ENCODE measurements at regions not wholly inside any gene's neighbourhood (a gene's known extent, or its start where the extent isn't known, plus 50 kb on each side); places are given as distances from the start of the nearest gene placed in this dataset.
"Not testable (repeated sequence)": the region's sequence is repeated elsewhere in the genome, so short reads cannot be mapped to it uniquely, and the experiment has no call there.

DNA sequence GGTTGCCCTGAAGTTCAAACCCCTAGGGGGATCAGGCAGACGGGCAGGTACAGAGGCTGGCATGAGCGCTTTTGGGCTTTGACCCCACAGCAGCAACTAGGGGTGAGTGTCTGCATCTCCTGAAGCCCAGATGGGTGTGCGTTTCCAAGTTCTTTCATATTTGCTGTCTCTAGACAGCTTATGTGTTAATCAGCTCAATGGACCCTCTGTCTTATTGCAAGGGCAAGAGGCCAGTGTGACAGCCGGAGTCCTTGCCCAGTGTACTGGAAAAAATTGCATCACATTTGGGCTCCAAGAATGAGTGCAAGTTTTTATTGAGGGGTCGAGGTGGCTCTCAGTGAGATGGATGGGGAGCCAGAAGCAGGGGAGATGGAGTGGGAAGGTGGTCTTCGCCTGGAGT, 1863.7 kb upstream of the RAG2 start:
- DNase-seq (ENCODE audit: low read depth in 2 of 3, low spot score in 2 of 3): no peak

DNA sequence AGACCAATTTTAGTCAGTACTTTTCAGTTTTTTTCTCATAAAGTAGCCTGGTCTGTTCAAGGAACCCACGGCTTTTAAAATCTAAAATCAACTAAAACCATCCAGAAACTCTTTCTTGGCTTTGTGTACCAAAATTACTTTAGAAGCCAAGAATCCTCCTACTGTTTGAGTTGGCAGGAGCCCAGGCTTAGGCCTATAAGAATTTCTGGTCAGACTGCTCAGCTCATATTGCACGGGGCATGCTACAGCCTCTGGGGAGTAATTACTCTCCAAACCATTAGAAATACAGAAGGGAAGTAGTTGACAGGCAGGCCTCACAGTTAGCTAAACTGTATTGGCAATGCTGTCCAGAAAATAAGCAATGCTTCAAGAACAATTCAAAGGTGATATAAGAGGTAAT, 1862.9 kb upstream of the RAG2 start:
- no peak for DNase-seq (ENCODE audit: low read depth in 2 of 3, low spot score in 2 of 3)

DNA sequence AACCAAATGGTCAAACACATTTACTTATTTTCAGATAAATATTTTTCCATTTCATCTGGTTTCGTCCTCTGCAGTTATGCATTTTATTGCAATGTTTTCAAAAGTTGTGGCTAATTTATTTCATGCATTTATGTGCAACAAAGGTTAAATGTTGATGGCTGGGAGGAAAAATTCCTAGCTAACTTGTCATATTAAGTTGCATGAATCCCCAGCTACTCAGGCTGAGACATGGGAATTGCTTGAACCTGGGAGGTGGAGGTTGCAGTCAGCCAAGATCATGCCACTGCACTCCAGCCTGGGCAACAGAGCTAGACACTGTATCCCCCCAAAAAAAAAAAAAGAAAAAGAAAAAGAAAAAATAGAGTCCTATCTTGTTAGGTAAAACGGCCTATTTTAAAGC, 1862.4 kb upstream of the RAG2 start:
- DNase-seq (ENCODE audit: low read depth in 2 of 3, low spot score in 2 of 3): no peak

DNA sequence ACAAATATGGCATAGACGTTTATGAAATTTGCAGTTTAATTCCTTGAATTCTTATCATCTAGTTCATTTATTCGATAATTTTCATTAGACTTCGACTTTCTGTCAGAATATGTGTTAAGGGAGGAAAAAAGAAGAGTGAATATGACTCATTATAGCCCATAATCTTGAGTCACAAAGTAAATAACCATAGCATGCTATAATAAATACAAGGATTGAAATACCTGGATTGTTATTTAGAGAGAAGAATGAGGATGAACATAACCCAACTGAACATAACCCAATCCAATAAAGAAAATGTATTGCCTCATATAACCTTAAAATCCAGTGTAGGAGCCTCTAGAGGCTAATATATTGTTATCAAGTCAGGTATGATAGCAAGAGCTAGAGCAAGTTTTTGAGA, 1858.3 kb upstream of the RAG2 start:
- no peak for DNase-seq (ENCODE audit: low read depth in 2 of 3, low spot score in 2 of 3)

DNA sequence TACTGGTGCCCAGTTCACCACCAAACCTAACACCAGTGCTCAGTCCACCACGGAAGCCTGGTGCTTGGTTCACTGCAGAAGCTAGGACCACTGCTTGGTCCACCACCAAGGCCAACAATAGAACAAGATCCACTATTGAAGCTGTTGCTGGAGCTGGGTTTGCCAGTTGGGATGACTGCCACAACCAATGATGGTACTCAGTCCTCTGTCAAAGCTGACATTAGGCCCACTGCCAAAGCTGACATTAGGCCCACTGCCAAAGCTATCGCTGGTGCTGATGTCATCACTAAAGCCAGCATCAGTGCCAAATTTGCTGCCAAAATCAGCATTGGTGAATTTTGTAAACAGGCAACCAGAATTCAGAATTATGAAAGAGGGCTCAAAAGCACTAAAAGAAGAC, 1850.2 kb upstream of the RAG2 start:
- DNase-seq (ENCODE audit: low read depth in 2 of 3, low spot score in 2 of 3): no peak

DNA sequence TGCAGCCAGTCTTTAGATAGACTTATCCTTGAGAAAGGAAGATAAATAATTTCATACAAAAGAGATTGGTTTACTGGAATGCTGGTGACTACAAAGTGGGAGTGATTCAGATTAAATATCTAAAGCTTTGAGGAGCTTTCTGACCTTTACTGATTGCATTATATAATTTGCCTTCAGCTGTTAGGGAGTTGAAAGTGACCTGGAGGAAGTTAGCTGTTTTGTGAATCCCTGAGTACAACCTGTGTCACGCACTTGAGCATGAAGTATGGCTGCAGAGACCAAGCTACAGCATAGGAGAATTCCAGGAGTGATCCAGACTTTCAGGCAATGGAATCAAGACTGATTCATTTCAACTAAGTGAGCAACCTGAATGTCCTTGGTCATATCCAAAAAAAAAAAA, 1848.3 kb upstream of the RAG2 start:
- no peak for DNase-seq (ENCODE audit: low read depth in 2 of 3, low spot score in 2 of 3)

DNA sequence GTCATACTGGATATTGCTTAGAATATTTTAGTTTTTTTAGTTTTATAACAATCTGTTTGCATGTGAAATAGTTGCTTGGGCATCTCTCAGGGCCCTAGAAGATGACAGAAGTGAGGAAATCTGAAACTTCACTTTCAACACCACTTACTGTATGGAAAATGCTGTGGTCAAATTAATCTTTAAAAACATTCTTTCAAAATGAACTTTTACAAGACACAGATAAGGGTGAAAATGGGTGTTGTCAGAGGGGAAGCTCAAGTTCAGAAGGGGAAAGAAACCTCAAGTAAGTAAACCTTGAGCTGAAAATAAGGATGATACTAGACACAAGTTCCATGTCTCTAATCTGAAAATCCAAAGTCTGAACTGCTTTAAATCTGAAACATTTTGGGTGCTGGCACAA, 1840.1 kb upstream of the RAG2 start:
- DNase-seq (ENCODE audit: low read depth in 2 of 3, low spot score in 2 of 3): no peak

DNA sequence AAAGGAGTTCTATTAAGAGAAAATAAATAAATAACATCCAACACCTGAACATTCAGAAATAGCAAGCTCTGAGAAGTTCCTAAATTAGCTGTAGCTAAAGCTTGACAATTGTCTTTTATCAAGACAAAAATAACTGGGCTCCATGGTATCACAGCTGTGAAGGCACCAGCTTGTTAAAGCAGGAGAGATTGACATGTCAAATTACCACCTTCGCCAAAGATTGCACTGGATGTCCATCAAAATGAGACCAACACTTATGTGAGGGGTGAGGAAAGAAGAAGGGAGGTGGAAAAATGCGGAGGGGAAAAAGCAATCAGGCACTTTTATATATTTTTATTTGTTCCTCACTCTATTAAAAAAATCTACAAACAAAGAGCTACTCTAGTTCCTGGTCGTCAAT, 1827.5 kb upstream of the RAG2 start:
- no peak for DNase-seq (ENCODE audit: low read depth in 2 of 3, low spot score in 2 of 3)

DNA sequence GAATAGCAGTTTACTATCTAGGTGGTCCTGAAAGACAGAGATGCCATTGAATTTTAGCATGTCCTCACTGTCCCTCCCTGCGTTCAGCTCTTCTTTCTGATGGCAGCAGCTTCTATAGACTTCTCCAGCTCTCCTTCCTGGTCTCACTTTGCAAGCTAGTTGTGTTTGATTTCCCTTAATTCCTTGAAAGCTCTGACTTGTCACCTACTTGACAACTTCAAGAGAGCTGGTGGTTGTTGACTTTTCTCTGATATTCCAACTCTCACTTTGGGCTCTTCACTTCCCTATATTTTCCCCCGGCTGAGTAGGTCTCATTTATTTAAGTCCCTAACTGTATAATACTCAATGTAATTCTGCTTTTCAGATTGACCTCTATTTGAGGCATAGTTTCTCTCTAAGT, 1825.0 kb upstream of the RAG2 start:
- no peak for DNase-seq (ENCODE audit: low read depth in 2 of 3, low spot score in 2 of 3)

DNA sequence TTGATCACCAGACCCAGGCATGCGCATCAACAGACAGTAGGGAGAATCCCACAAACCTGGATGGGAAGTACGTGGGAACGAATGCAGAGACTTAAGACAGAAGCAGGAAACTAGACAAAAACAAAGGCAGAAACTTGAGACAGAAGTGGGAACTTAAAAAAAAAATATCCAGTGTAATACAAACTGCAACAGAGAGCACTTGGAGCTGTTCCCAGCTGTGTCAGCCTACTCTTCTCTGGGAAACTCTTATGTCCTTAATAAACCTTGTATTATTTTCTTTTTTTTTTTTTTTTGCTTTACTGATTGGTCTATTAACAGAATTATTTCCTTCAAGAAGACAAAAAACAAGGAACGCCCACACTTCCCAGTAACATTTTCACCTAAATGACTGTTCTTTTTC, 1818.1 kb upstream of the RAG2 start:
- no peak for DNase-seq (ENCODE audit: low read depth in 2 of 3, low spot score in 2 of 3)

DNA sequence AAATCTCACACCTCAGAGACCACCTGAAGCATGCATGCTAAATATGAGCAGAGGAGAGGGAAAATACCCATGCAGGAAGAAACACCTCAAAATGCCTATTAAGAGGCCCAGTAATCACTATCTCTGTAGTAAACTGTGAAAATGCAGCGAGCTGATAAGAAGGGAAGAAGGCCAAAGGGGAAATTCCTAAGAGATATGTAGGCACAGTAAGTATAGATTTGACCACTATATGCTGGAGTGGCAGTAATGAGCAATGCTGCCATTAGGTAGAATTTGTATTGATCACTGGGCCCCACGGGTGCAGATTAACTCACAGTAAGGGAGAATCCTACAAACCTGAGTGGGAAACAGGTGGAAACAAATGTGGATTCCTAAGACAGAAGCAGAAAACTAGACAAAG, 1813.1 kb upstream of the RAG2 start:
- DNase-seq (ENCODE audit: low read depth in 2 of 3, low spot score in 2 of 3): no peak

DNA sequence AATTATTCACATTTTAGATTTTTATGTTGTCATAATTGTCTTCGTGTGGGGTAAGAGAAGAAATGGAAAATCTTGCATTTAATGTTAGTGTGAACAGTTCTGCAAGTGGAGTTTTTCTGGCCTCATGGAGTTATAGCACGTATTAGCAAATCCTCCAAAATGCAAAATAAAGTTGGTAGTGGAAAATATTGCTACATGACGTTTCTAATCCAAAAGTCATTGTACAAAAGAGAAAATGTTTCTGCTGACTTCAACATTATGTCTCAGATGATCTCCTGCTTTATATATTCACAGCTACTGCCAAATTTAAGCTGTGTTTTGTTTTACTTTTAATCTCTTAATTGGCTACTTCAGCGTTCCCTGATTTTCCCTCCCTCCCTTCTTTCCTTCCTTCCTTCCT, 1804.0 kb upstream of the RAG2 start:
- DNase-seq (ENCODE audit: low read depth in 2 of 3, low spot score in 2 of 3): no peak

DNA sequence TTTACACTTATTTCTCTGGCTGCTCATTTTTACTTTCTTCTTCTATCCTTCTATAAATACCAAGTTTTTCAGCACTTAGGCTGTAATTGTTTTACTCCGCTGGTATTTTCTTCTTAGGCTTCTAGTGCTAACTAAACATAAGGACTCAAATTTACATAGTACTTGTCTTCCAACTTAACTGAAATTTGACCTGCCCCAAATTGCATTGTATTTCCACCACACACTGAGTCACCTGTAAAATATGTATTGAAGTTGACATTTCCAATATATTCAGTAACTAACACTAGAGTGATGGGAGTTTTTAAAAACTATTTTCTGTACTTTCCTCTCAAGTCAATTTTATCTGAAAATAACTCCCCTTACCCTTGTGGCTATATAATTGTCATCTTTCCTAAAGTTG, 1794.1 kb upstream of the RAG2 start:
- DNase-seq (ENCODE audit: low read depth in 2 of 3, low spot score in 2 of 3): no peak

DNA sequence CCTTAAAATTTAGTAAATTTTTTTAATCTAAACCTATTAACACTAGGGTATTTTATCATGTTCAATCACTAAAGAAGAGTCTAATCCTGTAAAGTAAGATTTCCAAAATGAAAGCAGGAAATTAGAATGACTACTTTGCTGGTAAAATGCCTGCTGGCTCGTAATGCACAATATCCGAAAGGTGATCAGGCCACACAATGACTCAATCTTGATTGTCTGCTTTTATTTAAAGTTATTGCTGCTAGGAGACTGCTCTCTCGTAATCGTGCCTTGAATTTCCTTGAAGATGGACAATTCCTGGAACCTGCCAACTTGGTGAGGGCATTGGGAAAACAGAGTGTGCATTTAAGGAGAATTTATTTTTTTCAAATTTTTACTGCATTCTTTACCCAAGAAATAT, 1786.5 kb upstream of the RAG2 start:
- no peak for DNase-seq (ENCODE audit: low read depth in 2 of 3, low spot score in 2 of 3)

DNA sequence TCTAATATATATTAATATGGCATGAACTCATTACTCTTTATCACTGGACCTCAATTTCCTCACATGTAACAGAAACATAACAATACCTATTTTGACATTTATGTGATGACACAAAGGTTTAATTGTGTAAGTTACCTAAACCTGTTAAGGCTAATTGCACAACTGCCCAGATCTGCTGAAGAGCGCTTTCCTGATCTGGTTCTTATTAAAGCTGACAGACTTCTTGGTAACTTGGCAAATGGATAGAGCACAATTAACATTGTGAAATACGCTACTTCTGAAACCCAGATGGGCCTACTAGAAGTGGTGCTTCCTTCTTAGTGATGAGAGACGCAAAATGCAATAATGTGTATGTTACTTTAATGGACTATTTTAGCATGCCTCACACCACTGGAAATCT, 1767.2 kb upstream of the RAG2 start:
- no peak for DNase-seq (ENCODE audit: low read depth in 2 of 3, low spot score in 2 of 3)

DNA sequence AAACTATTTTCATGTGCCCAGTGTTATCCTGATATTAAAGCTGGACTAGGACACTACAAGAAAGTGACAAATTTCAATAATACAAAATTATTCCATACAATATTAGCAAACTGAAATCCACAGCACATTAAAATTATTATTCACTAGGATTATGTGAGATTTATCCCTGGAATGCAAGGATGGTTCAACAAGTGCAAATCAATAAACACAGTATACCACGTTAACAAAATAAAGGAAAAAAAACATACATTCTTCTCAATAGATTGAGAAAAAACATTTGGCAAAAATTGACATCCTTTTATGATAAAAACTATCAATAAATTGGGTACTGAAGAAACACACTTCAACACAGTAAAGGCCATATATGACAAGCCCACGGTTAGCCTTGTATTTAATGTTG, 1758.2 kb upstream of the RAG2 start:
- no peak for DNase-seq (ENCODE audit: low read depth in 2 of 3, low spot score in 2 of 3)

DNA sequence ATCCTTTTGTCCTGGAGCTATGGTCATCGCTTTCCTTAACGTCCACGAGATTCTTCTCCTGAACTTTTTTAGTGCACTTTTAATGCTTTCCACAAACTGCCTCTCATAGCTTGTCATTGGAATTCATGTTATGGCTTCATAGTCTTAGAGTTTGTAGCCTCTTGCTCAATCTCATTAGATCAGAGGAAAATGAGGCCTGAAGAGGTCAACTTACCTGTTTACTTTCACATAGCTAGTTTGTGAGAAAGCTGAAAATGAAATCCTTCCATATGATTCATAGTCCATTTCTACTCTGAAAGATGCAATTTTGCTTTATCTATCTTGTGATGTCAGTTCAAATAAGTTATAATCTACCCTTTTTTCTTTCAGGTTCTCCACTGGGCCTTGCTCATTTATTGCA, 1747.2 kb upstream of the RAG2 start:
- no peak for DNase-seq (ENCODE audit: low read depth in 2 of 3, low spot score in 2 of 3)

DNA sequence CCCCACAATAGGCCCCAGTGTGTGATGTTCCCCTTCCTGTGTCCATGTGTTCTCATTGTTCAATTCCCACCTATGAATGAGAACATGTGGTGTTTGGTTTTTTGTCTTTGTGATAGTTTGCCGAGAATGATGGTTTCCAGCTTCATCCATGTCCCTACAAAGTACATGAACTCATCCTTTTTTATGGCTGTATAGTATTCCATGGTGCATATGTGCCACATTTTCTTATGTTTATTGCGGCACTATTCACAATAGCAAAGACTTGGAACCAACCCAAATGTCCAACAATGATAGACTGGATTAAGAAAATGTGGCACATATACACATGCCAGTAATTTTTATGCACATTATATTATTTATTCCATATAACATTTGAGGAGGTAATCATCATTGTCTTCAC, 1743.6 kb upstream of the RAG2 start:
- not testable (repeated sequence) for DNase-seq (ENCODE audit: low read depth in 2 of 3, low spot score in 2 of 3)

DNA sequence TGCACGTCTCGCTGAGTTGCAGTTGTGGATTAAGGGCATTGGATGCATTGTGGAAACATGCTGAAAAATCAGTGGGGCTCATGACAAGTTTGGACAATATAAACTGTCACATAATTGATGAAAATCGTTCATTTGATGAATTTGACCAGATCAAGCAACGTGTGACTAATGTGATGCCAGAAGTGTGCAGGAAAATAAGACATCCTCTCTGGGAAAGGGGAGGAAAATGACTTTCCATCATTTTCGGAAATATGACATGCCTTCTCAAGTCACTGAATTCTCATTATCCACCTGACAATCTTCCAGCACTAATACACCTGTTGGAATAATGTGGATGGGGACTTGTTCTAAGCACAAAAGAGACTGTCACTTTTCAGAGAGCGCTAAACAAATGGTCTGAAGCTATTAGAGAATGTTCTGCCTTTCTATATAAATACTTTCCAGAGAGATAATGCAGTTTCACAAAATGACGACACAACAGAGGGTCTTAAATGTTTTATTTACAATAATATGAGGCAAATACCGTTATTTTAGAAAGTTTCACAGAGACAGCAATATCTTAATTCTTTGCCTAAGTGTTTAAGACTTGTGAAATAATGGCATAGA, 1741.9 kb upstream of the RAG2 start:
- no peak for DNase-seq (ENCODE audit: low read depth in 2 of 3, low spot score in 2 of 3)

DNA sequence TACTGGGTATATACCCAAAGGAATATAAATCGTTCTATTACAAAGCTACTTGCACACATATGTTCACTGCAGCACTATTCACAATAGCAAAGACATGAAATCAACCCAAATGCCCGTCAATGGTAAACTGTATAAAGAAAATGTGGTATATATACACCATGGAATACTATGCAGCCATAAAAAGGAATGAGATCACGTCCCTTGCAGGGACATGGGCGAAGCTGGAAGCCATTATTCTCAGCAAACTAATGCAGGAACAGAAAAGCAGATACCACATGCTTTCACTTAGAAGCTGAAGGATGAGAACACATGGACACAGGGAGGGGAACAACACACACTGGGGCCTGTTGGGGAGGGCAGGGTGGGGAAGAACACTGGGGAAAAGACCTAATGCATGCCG, 1740.0 kb upstream of the RAG2 start:
- not testable (repeated sequence) for DNase-seq (ENCODE audit: low read depth in 2 of 3, low spot score in 2 of 3)

DNA sequence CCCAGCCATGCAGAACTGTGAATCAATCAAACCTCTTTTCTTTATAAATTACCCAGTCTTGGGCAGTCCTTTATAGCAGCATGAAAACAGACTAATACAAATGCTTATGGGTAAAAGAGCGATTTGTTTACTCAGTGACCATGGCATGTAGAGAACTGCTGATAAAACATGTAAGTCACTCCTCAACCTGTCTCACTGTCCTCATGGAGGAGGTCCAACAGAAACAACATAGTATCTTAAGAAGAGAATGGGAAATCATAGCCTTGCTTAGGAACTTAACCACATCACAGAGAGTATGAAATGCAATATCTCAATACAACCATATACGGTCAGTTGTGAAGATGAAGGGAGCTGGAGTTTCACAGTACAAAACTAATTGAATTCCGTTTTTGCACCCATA, 1734.0 kb upstream of the RAG2 start:
- no peak for DNase-seq (ENCODE audit: low read depth in 2 of 3, low spot score in 2 of 3)

DNA sequence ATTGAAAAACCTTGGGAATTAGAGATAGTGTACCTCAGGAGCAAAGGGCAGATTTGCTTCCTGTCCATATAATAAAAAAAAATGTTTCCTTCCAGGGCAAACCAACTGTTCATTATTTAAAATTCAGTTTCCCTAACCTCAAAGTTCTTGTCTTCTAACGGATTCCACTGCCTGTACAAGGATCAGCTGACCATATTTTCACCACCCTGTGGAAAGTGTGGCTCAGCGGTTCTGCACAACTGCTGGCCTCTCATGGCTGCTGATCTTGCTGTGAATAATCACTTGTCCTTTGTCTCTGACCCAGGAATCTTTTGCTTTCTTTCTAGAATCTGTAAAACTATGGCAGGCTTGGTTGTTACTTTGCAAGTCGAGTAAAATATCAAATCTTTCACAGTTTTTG, 1732.5 kb upstream of the RAG2 start:
- no peak for DNase-seq (ENCODE audit: low read depth in 2 of 3, low spot score in 2 of 3)

DNA sequence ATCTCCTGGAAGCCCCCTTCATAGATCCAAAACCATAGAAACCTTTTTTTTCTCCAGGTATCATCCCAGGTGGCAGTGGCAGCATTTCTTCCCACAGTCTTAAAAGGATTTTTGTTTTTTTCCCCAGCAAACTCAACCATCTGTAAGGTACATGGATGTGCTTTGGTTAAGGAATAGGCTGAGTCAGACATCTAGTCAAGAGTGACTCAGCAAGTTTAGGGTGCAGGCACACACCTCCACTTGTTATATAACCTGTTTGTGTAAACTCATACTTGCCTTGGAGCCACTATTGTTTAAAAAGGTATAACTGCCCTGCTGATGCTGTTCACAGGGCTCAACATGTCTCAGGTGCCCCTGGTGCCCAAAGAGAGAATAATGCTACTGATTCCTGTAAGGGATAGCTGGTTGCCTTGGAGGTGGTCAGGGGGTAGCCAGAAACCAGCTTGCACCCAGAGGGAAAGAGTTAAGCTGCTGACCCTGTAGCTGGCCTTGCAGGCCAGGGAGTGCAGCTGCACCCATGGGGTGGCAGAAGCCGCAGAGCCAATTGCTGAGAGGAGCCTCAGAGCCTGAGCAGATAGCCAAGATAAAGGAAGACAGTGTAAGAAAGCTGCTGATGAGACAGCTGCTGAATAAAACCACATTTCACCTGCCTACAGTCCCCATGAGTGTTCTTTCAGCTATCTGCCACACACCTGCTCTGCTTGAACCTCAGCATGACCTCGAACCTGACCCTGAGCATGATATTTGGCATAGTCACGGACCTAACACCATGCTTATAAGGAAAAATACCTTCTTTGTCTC, 1726.1 kb upstream of the RAG2 start:
- no peak for DNase-seq (ENCODE audit: low read depth in 2 of 3, low spot score in 2 of 3)

Measured in hematopoietic multipotent progenitor cell (in vitro differentiated cells).